Breast epithelium (tissue), 3 donors: ENCODE measurements at regions not wholly inside any gene's neighbourhood (a gene's known extent, or its start where the extent isn't known, plus 50 kb on each side); places are given as distances from the start of the nearest gene placed in this dataset.

Experiments
- POLR2A ChIP-seq: fragments of 450-650 bp; IDR thresholded peaks from one replicate; pipeline ENCODE4 v1.6.1; 2016; ENCODE audit warnings: antibody characterized with exemption, mild to moderate bottlenecking, moderate library complexity
- POLR2AphosphoS5 ChIP-seq, 3 donors: sonication (generic); formaldehyde crosslinking; IDR thresholded peaks; one replicate each; pipeline ENCODE4 v1.6.1; 2017; ENCODE audit warnings: antibody characterized with exemption in 3 of 3
- TF ChIP-seq, protein P1 (sequence below), 3 donors: fragments of 450-650 bp; IDR thresholded peaks; one replicate each; pipeline ENCODE4 v1.5.1; 2016 to 2017; ENCODE audit warnings: antibody characterized with exemption in 3 of 3, mild to moderate bottlenecking in 3 of 3, moderate library complexity in 3 of 3

- TF ChIP-seq, protein P1, sequence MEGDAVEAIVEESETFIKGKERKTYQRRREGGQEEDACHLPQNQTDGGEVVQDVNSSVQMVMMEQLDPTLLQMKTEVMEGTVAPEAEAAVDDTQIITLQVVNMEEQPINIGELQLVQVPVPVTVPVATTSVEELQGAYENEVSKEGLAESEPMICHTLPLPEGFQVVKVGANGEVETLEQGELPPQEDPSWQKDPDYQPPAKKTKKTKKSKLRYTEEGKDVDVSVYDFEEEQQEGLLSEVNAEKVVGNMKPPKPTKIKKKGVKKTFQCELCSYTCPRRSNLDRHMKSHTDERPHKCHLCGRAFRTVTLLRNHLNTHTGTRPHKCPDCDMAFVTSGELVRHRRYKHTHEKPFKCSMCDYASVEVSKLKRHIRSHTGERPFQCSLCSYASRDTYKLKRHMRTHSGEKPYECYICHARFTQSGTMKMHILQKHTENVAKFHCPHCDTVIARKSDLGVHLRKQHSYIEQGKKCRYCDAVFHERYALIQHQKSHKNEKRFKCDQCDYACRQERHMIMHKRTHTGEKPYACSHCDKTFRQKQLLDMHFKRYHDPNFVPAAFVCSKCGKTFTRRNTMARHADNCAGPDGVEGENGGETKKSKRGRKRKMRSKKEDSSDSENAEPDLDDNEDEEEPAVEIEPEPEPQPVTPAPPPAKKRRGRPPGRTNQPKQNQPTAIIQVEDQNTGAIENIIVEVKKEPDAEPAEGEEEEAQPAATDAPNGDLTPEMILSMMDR (IDR thresholded peaks at IDR 0.05) = no peak
- no peak for TF ChIP-seq POLR2A
- no peak for TF ChIP-seq POLR2AphosphoS5 (IDR thresholded peaks at IDR 0.05)
Observed at GRCh38 chr3:102533784-102534183, 99.0 kb downstream of the ZPLD1 start.
